Endothelial cell of umbilical vein (primary cell): ENCODE measurements at regions not wholly inside any gene's neighbourhood (a gene's known extent, or its start where the extent isn't known, plus 50 kb on each side); places are given as distances from the start of the nearest gene placed in this dataset.

Experiments
- BruUV-seq: library from RNA; stranded (reverse); fragments of 400-500 nt; replicated peaks from 2 replicates; lab custom pipeline; 2021; lab: Mats Ljungman, UMichigan
- CTCF ChIA-PET: fragments of 300-600, 350-600 bp; sonication (Branson Sonifier 250); formaldehyde crosslinking; loops from one replicate; lab custom pipeline; 2021; ENCODE audit warnings: antibody characterized with exemption, inconsistent platforms; lab: Charles Lee
- POLR2A ChIA-PET: fragments of 300-600, 350-600 bp; sonication (Branson Sonifier 250); formaldehyde crosslinking; loops from one replicate; lab custom pipeline; 2021; ENCODE audit warnings: antibody characterized with exemption, inconsistent platforms; lab: Charles Lee
- DNase-seq: peaks from one replicate; pipeline ENCODE4 v3.0.0-alpha.2; 2011; ENCODE audit warnings: low read depth, low spot score
- FAIRE-seq: peaks from 2 replicates; lab custom pipeline; 2011; peaks lifted over from hg19 to GRCh38; lab: Jason Lieb, UNC
- H2AFZ ChIP-seq: 2 replicates; pipeline ENCODE4 v1.6.0; 2012; ENCODE audit warnings: low read depth, low read length, control low read depth, inconsistent platforms
- H3K27ac ChIP-seq: 2 replicates; pipeline ENCODE4 v1.5.1; 2011; ENCODE audit warnings: low read depth, mild to moderate bottlenecking, control low read depth, low read length, moderate library complexity; ENCODE audit not compliant: insufficient read depth
- H3K27me3 ChIP-seq, 2 experiments: 2 replicates each; pipeline versions ENCODE4 v1.6.0 to v1.6.1; 2011; ENCODE audit warnings: low read length in 2 of 2, mixed read lengths in 1 of 2; ENCODE audit not compliant: control insufficient read depth in 2 of 2, insufficient read depth in 2 of 2
- H3K36me3 ChIP-seq, 2 experiments: 2 replicates in 1 of 2; 3 replicates in 1 of 2; pipeline ENCODE4 v1.5.1; 2011; ENCODE audit warnings: low read length in 2 of 2, mild to moderate bottlenecking in 1 of 2, moderate library complexity in 1 of 2; ENCODE audit not compliant: control insufficient read depth in 2 of 2, insufficient read depth in 2 of 2; ENCODE audit errors: extremely low read depth in 1 of 2
- H3K4me1 ChIP-seq: 3 replicates; pipeline ENCODE4 v1.5.1; 2011; ENCODE audit warnings: mild to moderate bottlenecking, low read length; ENCODE audit not compliant: control insufficient read depth, insufficient read depth; ENCODE audit errors: extremely low read depth
- H3K4me2 ChIP-seq: 2 replicates; pipeline ENCODE4 v1.6.1; 2011; ENCODE audit warnings: low read length, control low read depth, mixed read lengths; ENCODE audit not compliant: insufficient read depth
- H3K4me3 ChIP-seq, 3 experiments: fragments of 200-600 bp in 1 of 3; sonication (generic), shearing (Covaris generic) in 1 of 3; replicated peaks in 1 of 3; 2 replicates each; pipeline ENCODE4 v1.5.1; 2011 to 2016; ENCODE audit warnings: control low read depth in 3 of 3, low read length in 3 of 3, mild to moderate bottlenecking in 2 of 3, inconsistent platforms in 1 of 3, low read depth in 1 of 3, moderate library complexity in 1 of 3; ENCODE audit not compliant: insufficient read depth in 1 of 3
- H3K79me2 ChIP-seq: 2 replicates; pipeline ENCODE4 v1.6.0; 2012; ENCODE audit warnings: low read length, inconsistent platforms; ENCODE audit not compliant: control insufficient read depth, insufficient read depth
- H3K9ac ChIP-seq: replicated peaks from 2 replicates; pipeline ENCODE3; 2011; ENCODE audit warnings: low read length, control low read depth; ENCODE audit not compliant: insufficient read depth; ENCODE audit errors: extremely low read depth
- H3K9me1 ChIP-seq: replicated peaks from 3 replicates; pipeline ENCODE4 v1.6.0; 2011; ENCODE audit warnings: mild to moderate bottlenecking, low read length; ENCODE audit not compliant: control insufficient read depth, insufficient read depth; ENCODE audit errors: extremely low read depth
- H3K9me3 ChIP-seq: replicated peaks from 2 replicates; pipeline ENCODE4 v1.5.1; 2012; ENCODE audit warnings: low read length, inconsistent platforms; ENCODE audit not compliant: control insufficient read depth, insufficient read depth
- H4K20me1 ChIP-seq: replicated peaks from 2 replicates; pipeline ENCODE3; 2011; ENCODE audit warnings: mild to moderate bottlenecking, low read length; ENCODE audit not compliant: control insufficient read depth, insufficient read depth; ENCODE audit errors: extremely low read depth
- EZH2 ChIP-seq: IDR thresholded peaks from 2 replicates; pipeline ENCODE4 v1.6.1; 2012; ENCODE audit warnings: borderline replicate concordance, low read depth, mild to moderate bottlenecking, moderate library complexity, low read length, inconsistent platforms; ENCODE audit not compliant: severe bottlenecking
- FOS ChIP-seq: IDR thresholded peaks from 2 replicates; pipeline ENCODE4 v1.6.1; 2011; ENCODE audit warnings: mild to moderate bottlenecking, low read length, moderate library complexity, borderline replicate concordance; ENCODE audit not compliant: insufficient read depth
- GATA2 ChIP-seq: IDR thresholded peaks from 2 replicates; pipeline ENCODE4 v1.7.0; 2011; ENCODE audit warnings: low read depth, mild to moderate bottlenecking, moderate library complexity, mixed read lengths, low read length; ENCODE audit not compliant: insufficient read length, insufficient read depth
- JUN ChIP-seq: IDR thresholded peaks from 2 replicates; pipeline ENCODE4 v1.6.1; 2011; ENCODE audit warnings: borderline replicate concordance, low read depth; ENCODE audit not compliant: insufficient read length, insufficient read depth
- MYC ChIP-seq: IDR thresholded peaks from one replicate; pipeline ENCODE4 v1.6.1; 2011; ENCODE audit warnings: mild to moderate bottlenecking, low read depth, low read length
- POLR2A ChIP-seq: IDR thresholded peaks from 2 replicates; pipeline ENCODE4 v1.6.1; 2012; ENCODE audit warnings: low read depth, mild to moderate bottlenecking, control low read depth, low read length
- POLR2AphosphoS5 ChIP-seq: IDR thresholded peaks from 2 replicates; pipeline ENCODE4 v1.6.1; 2012; ENCODE audit warnings: low read depth, mild to moderate bottlenecking, control low read depth, low read length, moderate library complexity; ENCODE audit not compliant: insufficient read depth
- dilution Hi-C: fragments of 300-500 bp; cut with MboI; formaldehyde crosslinking; loops from one replicate; pipeline ENCODE4 v1.15.0; 2019; ENCODE audit warnings: low sequenced_read_pairs; ENCODE audit not compliant: extremely low pct_ligation_motif_present
- intact Hi-C: fragments of 100-400 bp; cut with micrococcal nuclease; formaldehyde crosslinking; loops from one replicate; pipeline ENCODE4 v1.10.0; 2022
- TF ChIP-seq, protein P1 (sequence below), 2 donors: IDR thresholded peaks; 1 replicate in 1 of 2; 2 replicates in 1 of 2; pipeline ENCODE4 v1.5.1; 2011; ENCODE audit warnings: low read length in 2 of 2, mild to moderate bottlenecking in 2 of 2, moderate library complexity in 2 of 2, control low read depth in 1 of 2, inconsistent platforms in 1 of 2, low read depth in 1 of 2; ENCODE audit not compliant: insufficient read depth in 1 of 2; ENCODE audit errors: extremely low read depth in 1 of 2
- TF ChIP-seq, protein P2 (sequence below): IDR thresholded peaks from 2 replicates; pipeline ENCODE4 v1.6.1; 2011; ENCODE audit not compliant: insufficient read depth, insufficient read length

DNA sequence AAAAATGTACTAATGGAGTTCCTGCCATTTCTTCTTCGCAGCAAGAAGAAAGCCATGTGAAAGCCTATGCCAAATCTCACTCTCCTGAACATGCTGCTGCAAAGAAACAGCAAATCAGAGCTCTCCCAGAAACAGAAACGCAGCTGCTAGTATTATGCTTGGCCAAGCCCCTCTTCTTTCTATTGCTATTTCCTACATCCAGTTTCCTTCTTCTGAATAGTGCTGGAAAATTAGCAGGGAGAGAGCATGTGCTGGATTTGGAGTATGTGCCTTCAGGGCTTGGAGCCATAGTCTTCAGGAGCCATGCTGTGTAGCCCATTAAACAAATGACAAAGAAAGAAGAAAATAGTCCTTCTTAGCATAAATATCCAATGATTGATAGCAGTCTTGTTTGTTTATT is 852.0 kb upstream of the PHF14 start:
- H3K36me3 ChIP-seq, result no peaks in the 10 kb centered on the region
- H2AFZ ChIP-seq, result no peak overlapping the region
- H3K4me2 ChIP-seq, result no peak overlapping the region
- POLR2A ChIA-PET, result no interaction called here
- H3K9ac ChIP-seq, result no peak overlapping the region
- no peak for TF ChIP-seq FOS
- TF ChIP-seq JUN, result no peak
- no peak for TF ChIP-seq MYC
- TF ChIP-seq EZH2, result no peak
- no peak for TF ChIP-seq GATA2
- no peak for TF ChIP-seq POLR2AphosphoS5
- TF ChIP-seq, protein P1, sequence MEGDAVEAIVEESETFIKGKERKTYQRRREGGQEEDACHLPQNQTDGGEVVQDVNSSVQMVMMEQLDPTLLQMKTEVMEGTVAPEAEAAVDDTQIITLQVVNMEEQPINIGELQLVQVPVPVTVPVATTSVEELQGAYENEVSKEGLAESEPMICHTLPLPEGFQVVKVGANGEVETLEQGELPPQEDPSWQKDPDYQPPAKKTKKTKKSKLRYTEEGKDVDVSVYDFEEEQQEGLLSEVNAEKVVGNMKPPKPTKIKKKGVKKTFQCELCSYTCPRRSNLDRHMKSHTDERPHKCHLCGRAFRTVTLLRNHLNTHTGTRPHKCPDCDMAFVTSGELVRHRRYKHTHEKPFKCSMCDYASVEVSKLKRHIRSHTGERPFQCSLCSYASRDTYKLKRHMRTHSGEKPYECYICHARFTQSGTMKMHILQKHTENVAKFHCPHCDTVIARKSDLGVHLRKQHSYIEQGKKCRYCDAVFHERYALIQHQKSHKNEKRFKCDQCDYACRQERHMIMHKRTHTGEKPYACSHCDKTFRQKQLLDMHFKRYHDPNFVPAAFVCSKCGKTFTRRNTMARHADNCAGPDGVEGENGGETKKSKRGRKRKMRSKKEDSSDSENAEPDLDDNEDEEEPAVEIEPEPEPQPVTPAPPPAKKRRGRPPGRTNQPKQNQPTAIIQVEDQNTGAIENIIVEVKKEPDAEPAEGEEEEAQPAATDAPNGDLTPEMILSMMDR (IDR thresholded peaks at IDR 0.05; ENCODE audit: extremely low read depth in 1 of 2, insufficient read depth in 1 of 2, low read depth in 1 of 2, low read length in 2 of 2), result no peak
- no peak for TF ChIP-seq POLR2A
- TF ChIP-seq, protein P2, sequence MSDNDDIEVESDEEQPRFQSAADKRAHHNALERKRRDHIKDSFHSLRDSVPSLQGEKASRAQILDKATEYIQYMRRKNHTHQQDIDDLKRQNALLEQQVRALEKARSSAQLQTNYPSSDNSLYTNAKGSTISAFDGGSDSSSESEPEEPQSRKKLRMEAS, result no peak
- H3K4me1 ChIP-seq, result peaks cover 6% of the 10 kb centered on the region
- H3K9me3 ChIP-seq, result no peaks in the 10 kb centered on the region
- DNase-seq, result peak; percentile 63
- H4K20me1 ChIP-seq, result no peaks in the 10 kb centered on the region
- BruUV-seq, result no TSS peak
- no peak overlapping the region for H3K4me3 ChIP-seq
- H3K79me2 ChIP-seq, result no peaks in the 10 kb centered on the region
- FAIRE-seq, result no peak
- intact Hi-C loops (loop anchor here (5.0 kb wide), 1 partner anchor 36 kb away; no protein-coding TSS in a partner anchor), dilution Hi-C loops (no loop called here)
- H3K9me1 ChIP-seq, result no peaks in the 10 kb centered on the region
- H3K27ac ChIP-seq, result no peak overlapping the region
- H3K27me3 ChIP-seq, result no peaks in the 10 kb centered on the region
- CTCF ChIA-PET, result interaction anchor here (1.4 kb wide), 1 partner anchor 10 kb away, joined by 4 read pairs; no protein-coding TSS in a partner anchor
